ENCODE measurements at regions not wholly inside any gene's neighbourhood (a gene's known extent, or its start where the extent isn't known, plus 50 kb on each side); places are given as distances from the start of the nearest gene placed in this dataset.

GRCh38 chr6:169079650-169080049 lies 174.0 kb downstream of the THBS2 start:
- DNase-seq = no peak

- DNase-seq = no peak
Observed at GRCh38 chr6:169078399-169079145, 175.1 kb downstream of the THBS2 start.

GRCh38 chr6:169075915-169076654 lies 177.6 kb downstream of the THBS2 start:
- no peak for DNase-seq

GRCh38 chr6:169075211-169075914 lies 178.3 kb downstream of the THBS2 start:
- no peak for DNase-seq

- no peak for DNase-seq
Observed at GRCh38 chr6:169074526-169074925, 179.1 kb downstream of the THBS2 start.

GRCh38 chr6:169073311-169073710 lies 180.3 kb downstream of the THBS2 start:
- DNase-seq = no peak

- no peak for DNase-seq
Observed at GRCh38 chr6:169072127-169073042, 181.3 kb downstream of the THBS2 start.

- no peak for DNase-seq
Observed at GRCh38 chr6:169071394-169071793, 182.3 kb downstream of the THBS2 start.

GRCh38 chr6:169070506-169071176 lies 183.0 kb downstream of the THBS2 start:
- DNase-seq = no peak

- no peak for DNase-seq
Observed at GRCh38 chr6:169069356-169069755, 184.3 kb downstream of the THBS2 start.

- DNase-seq = no peak
Observed at GRCh38 chr6:169064194-169064593, 189.5 kb downstream of the THBS2 start.

GRCh38 chr6:169062272-169062671 lies 191.4 kb downstream of the THBS2 start:
- DNase-seq = no peak

- DNase-seq = no peak
Observed at GRCh38 chr6:169058634-169059033, 195.0 kb downstream of the THBS2 start.

GRCh38 chr6:169052462-169052861 lies 201.2 kb downstream of the THBS2 start:
- no peak for DNase-seq

GRCh38 chr6:169051371-169051770 lies 202.3 kb downstream of the THBS2 start:
- DNase-seq = no peak

GRCh38 chr6:169048865-169049205 lies 204.8 kb downstream of the THBS2 start:
- DNase-seq = no peak

GRCh38 chr6:169048185-169048864 lies 205.3 kb downstream of the THBS2 start:
- no peak for DNase-seq

GRCh38 chr6:169047345-169047744 lies 206.3 kb downstream of the THBS2 start:
- no peak for DNase-seq

GRCh38 chr6:169046483-169047192 lies 207.0 kb downstream of the THBS2 start:
- no peak for DNase-seq

- no peak for DNase-seq
Observed at GRCh38 chr6:169046021-169046420, 207.6 kb downstream of the THBS2 start.

GRCh38 chr6:169045486-169045885 lies 208.2 kb downstream of the THBS2 start:
- no peak for DNase-seq

All from T-helper 1 cell (primary cell).